NT2/D1 (cell line): ENCODE measurements at regions not wholly inside any gene's neighbourhood (a gene's known extent, or its start where the extent isn't known, plus 50 kb on each side); places are given as distances from the start of the nearest gene placed in this dataset.

Source experiments
- DNase-seq: peaks from one replicate; pipeline ENCODE4 v3.0.0-alpha.2; 2011; ENCODE audit warnings: low read depth, low spot score
- H3K27me3 ChIP-seq: 2 replicates; pipeline ENCODE4 v1.6.0; 2011; ENCODE audit warnings: mild to moderate bottlenecking; ENCODE audit not compliant: insufficient read length, insufficient read depth
- H3K36me3 ChIP-seq: 2 replicates; pipeline ENCODE4 v1.6.1; 2011; ENCODE audit warnings: mild to moderate bottlenecking, low read length, mixed read lengths; ENCODE audit not compliant: insufficient read depth, insufficient read length
- H3K4me1 ChIP-seq: 2 replicates; pipeline ENCODE4 v1.5.1; 2011; ENCODE audit not compliant: insufficient read depth, insufficient read length
- H3K4me3 ChIP-seq: 2 replicates; pipeline ENCODE4 v1.5.1; 2011; ENCODE audit warnings: low read depth; ENCODE audit not compliant: insufficient read length
- H3K9ac ChIP-seq: 2 replicates; pipeline ENCODE4 v1.6.0; 2011; ENCODE audit warnings: low read depth; ENCODE audit not compliant: insufficient read length
- H3K9me3 ChIP-seq: 2 replicates; pipeline ENCODE4 v1.5.1; 2011; ENCODE audit warnings: mild to moderate bottlenecking, low read length; ENCODE audit not compliant: insufficient read depth
- SUZ12 ChIP-seq: IDR thresholded peaks from 2 replicates; pipeline ENCODE4 v1.6.1; 2011; ENCODE audit not compliant: insufficient read length, insufficient read depth; ENCODE audit errors: extremely low read depth
- YY1 ChIP-seq: IDR thresholded peaks from 2 replicates; pipeline ENCODE4 v1.6.1; 2011; ENCODE audit not compliant: insufficient read length, insufficient read depth
- ZNF274 ChIP-seq: IDR thresholded peaks from 2 replicates; pipeline ENCODE4 v1.6.1; 2011; ENCODE audit warnings: mild to moderate bottlenecking, low read depth, low read length

- Histone ChIP-seq H3K4me1 (no peaks in the 10 kb centered on the region), H3K36me3 (no peaks in the 10 kb centered on the region), H3K27me3 (no peaks in the 10 kb centered on the region), H3K9ac (no peak overlapping the region), H3K9me3 (no peaks in the 10 kb centered on the region), H3K4me3 (no peak overlapping the region)
- no peak for TF ChIP-seq SUZ12
- TF ChIP-seq YY1 = no peak
- no peak for TF ChIP-seq ZNF274
- peak; percentile 32 for DNase-seq
Measured at GRCh38 chr7:119197877-119198527, 973.5 kb downstream of the ANKRD7 start.

DNA sequence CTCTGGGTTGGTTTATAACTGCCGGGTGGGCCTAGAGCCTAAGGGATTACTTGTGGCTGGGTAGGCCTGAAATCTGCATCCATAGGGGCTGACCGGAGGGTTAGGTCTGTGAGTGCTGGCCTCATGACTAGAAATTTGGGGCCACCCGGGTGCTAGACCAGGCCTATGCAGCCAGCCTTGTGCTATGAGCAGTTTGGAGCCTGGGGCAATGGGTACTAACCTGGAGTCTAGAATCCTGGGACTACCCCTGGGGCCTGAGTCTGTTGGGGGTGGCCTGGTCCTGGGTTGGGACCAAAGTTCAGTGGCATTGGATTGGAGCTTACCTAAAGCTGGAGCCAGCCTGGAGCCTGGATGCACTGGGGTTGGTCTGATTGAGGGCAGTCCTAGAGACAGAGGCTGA, 995.2 kb downstream of the ANKRD7 start:
- DNase-seq = no peak
- Histone ChIP-seq H3K4me1 (no peaks in the 10 kb centered on the region), H3K27me3 (no peaks in the 10 kb centered on the region), H3K9ac (no peak overlapping the region), H3K36me3 (no peaks in the 10 kb centered on the region), H3K4me3 (no peak overlapping the region), H3K9me3 (no peaks in the 10 kb centered on the region)
- no peak for TF ChIP-seq YY1
- no peak for TF ChIP-seq SUZ12
- TF ChIP-seq ZNF274 = no peak

DNA sequence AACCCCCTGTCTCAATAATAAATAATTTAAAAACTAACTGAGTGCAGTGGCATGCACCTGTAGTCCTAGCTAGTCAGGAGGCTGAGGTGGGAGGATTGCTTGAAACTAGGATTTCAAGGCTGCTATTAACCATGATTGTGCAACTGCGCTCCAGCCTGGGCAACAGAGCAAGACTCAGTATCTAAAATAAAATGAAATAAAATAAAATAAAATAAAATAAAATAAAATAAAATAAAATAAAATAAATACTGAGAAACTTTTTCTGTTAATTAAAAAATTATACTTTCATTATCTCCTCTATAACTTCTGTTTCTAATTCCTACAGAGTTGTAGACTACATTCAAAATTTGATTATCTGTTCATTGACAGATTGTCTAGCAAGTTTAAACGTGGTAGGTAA, 999.4 kb downstream of the ANKRD7 start:
- Histone ChIP-seq H3K27me3 (no peaks in the 10 kb centered on the region), H3K9me3 (no peaks in the 10 kb centered on the region), H3K36me3 (no peaks in the 10 kb centered on the region), H3K4me3 (no peak overlapping the region), H3K4me1 (no peaks in the 10 kb centered on the region), H3K9ac (no peak overlapping the region)
- no peak for DNase-seq
- TF ChIP-seq ZNF274 (no peak), YY1 (no peak), SUZ12 (no peak)

GRCh38 chr7:119228482-119228881, 1004.0 kb downstream of the ANKRD7 start:
- no peaks in the 10 kb centered on the region for H3K27me3 ChIP-seq
- no peak overlapping the region for H3K4me3 ChIP-seq
- H3K36me3 ChIP-seq = no peaks in the 10 kb centered on the region
- no peaks in the 10 kb centered on the region for H3K9me3 ChIP-seq
- no peak for TF ChIP-seq YY1
- TF ChIP-seq SUZ12 = no peak
- no peak for TF ChIP-seq ZNF274
- no peak overlapping the region for H3K9ac ChIP-seq
- no peaks in the 10 kb centered on the region for H3K4me1 ChIP-seq
- no peak for DNase-seq

GRCh38 chr7:119232091-119232490, 1007.6 kb downstream of the ANKRD7 start:
- TF ChIP-seq YY1 (no peak), SUZ12 (no peak), ZNF274 (no peak)
- Histone ChIP-seq H3K36me3 (no peaks in the 10 kb centered on the region), H3K9me3 (no peaks in the 10 kb centered on the region), H3K9ac (no peak overlapping the region), H3K4me1 (no peaks in the 10 kb centered on the region), H3K27me3 (no peaks in the 10 kb centered on the region), H3K4me3 (no peak overlapping the region)
- DNase-seq = no peak

- no peak for DNase-seq
- Histone ChIP-seq H3K4me3 (no peak overlapping the region), H3K4me1 (no peaks in the 10 kb centered on the region), H3K27me3 (no peaks in the 10 kb centered on the region), H3K36me3 (no peaks in the 10 kb centered on the region), H3K9ac (no peak overlapping the region), H3K9me3 (no peaks in the 10 kb centered on the region)
- TF ChIP-seq SUZ12 (no peak), ZNF274 (no peak), YY1 (no peak)
Measured at GRCh38 chr7:119233015-119233414, 1008.5 kb downstream of the ANKRD7 start.

GRCh38 chr7:119252962-119253361, 1020.0 kb upstream of the KCND2 start:
- no peaks in the 10 kb centered on the region for H3K27me3 ChIP-seq
- no peaks in the 10 kb centered on the region for H3K4me1 ChIP-seq
- H3K36me3 ChIP-seq = no peaks in the 10 kb centered on the region
- H3K9ac ChIP-seq = no peak overlapping the region
- no peaks in the 10 kb centered on the region for H3K9me3 ChIP-seq
- DNase-seq = no peak
- TF ChIP-seq SUZ12 (no peak), YY1 (no peak), ZNF274 (no peak)
- no peak overlapping the region for H3K4me3 ChIP-seq
